ENCODE measurements at regions not wholly inside any gene's neighbourhood (a gene's known extent, or its start where the extent isn't known, plus 50 kb on each side); places are given as distances from the start of the nearest gene placed in this dataset.
"Not testable (repeated sequence)": the region's sequence is repeated elsewhere in the genome, so short reads cannot be mapped to it uniquely, and the experiment has no call there.

DNA sequence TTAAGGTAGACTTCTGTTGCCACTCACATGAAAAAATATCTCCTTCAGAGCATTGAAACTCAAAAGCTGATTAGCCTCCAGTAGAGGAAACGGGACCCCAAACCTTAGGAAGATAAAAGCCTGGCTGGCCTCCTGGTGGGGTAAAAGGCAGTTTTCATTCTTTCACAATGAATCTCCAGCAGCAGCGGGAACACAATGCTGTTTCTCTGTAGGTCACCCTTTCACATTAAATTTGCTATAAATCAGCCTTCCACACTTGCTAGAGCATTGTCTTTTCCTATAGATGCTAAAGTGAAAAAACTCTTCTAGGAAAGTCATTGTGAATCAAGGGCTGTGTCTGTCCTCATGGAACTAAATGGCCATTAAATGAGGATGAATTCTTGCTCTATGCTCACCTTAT is 207.3 kb upstream of the MAGEB2 start:
- no peak for DNase-seq

DNA sequence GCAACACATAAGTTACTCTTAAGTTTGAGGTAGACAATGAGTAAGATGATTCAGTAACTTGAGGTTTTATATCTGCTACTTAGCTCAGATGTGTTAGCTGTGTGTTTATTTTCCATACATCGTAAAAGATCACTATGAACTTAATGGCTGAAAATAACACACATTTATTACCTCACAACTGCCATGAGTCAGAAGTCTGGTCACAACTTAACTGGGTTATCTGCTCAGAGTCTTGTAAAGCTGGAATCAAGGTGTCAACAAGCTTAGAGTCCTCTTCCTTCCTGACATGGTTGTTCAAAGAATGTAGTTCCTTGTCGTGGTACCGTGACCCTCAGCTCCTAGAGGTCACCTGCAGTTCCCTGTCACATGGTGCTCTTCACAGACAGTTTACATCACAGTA is 204.9 kb upstream of the MAGEB2 start:
- no peak for DNase-seq

DNA sequence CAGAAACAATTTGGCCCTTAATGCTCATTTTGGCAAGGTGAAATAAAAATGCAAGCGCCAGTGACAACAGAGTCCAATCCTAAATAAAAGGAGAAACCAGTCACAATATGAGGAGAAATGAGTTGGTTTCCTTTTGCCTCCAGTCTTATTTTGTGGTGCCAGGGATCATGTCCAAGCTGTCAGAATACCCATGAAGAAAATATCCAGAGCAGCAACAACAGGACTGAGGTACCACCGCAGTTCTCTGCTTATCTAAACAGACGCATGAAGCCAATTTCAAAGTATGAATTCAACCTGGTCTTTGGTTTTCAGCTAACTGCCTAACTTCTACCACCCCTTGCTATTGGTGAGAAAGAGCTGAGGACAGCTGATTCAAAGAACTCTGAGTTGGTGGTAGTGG is 199.9 kb upstream of the MAGEB2 start:
- no peak for DNase-seq

DNA sequence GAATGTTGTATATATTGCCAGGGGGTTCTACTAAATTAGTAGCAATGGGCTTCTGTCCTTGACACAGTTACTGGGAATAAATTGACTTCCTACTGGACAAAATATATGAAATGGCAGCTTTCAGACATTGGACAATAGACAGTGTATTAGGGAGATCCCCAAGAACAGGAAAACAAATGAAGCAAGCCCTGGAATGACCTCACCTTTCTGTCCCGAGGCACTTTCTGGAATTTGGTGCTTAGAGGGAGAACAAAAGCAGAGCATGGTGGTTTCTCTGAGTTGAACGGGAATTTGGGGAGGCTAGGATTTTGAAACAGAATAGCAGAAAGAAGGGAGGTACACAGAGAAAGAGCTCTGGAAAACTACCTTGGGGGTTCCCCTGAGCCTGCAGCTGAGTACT is 187.7 kb upstream of the MAGEB2 start:
- no peak for DNase-seq

DNA sequence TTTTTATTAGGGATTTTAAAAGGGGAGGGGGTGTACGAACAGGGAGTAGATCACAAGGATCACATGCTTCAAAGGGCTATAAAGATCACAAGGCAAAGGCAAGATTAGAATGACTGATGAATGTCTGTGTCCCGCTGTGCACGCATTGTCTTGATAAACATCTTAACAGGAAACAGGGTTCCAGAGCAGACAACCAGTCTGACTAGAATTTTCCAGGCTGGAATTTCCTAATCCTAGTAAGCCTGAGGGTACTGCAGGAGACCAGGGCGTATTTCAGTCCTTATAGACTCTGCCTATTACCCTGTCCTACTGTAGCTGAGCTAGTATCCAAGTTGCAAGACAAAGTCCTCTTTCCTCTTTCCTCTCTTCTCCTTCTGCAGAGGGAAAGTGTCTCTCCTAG is 179.0 kb upstream of the MAGEB2 start:
- DNase-seq, result not testable (repeated sequence)

DNA sequence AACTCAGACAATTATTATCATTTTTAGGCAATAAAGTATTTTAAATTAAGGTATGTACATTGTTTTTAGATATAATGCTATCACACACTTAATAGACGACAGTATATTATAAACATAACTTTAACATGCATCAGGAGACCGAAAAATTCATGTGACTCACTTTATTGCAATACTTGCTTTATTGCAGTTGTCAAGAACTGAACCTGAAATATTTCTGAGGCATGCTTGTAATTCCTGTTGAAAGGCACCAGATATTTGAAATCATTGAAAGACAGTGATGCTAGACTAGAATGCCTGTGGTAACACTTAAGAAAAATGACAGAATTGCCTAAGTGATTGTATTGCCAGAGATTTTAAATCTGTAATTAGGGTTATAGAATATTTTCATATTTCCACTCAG is 175.6 kb upstream of the MAGEB2 start:
- DNase-seq, result no peak

DNA sequence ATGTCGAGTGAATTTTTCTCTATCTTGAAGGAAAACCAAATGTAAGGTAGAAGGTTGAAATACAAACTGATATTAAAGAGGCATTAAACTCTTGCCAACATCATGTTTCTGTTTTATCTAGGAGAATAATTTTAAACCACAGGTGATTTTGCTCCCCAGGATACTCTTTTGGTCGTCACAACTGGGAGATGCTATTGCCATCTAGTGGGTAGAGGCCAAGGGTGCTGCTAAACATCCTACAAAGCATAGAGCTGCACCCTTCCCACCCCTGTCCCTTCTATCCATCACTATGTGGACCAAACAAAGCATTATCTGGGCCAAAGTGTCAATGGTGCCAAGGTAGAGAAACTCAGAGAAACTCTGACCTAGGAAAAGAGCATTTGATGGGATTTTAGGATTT is 154.6 kb upstream of the MAGEB2 start:
- DNase-seq, result no peak

DNA sequence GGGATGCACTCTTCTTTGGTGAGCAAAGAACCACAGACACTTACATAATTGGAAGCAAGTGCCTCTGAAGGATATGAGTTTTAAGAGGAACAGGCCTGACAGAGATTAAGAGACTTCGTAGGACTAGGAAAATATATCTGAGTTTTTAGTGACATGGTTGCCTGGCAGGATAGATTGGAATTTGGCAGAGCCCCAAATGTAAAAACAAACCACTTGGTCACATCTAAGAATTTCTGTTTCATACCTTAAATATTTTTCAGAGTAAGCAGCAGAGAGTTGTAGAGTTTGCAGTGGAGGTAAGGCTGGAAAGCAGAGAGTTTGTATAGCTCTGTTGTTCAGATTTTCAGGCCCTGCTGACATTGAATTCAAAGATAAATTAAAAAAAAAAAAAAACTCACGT is 150.1 kb upstream of the MAGEB2 start:
- DNase-seq, result no peak

DNA sequence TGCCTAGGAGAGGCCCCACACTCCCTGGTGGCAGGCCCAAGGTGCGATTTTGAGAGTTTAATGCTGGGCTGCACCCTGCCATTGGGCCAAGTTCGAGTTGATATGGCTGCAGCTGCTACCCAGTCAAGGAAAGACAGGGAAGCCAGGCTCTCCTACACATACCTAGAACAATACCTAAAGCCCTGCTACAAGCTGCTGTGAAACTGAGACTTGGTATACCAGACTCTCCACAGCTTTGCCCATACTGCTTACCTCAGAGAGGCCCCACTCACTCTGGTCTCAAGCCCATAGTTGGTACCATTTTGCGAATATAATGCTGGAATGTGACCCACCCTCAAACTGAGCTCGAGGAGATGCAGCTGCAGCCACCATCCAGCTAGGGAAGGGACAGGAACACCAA is 147.7 kb upstream of the MAGEB2 start:
- DNase-seq, result no peak

DNA sequence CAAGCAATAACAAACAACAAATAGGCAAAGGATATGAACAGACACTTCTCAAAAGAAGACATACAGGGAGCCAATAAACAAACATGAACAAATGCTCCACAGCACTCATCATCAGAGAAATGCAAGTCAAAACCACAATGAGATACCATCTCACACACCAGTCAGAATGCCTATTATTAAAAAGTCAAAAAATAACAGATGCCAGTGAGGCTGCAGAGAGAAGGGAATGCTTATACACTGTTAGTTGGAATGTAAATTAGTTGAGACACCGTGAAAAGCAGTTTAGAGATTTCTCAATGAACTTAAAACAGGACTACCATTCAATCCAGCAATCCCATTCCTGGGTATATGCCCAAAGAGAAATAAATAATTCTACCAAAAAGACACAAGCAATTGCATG is 129.8 kb upstream of the MAGEB2 start:
- DNase-seq, result no peak

DNA sequence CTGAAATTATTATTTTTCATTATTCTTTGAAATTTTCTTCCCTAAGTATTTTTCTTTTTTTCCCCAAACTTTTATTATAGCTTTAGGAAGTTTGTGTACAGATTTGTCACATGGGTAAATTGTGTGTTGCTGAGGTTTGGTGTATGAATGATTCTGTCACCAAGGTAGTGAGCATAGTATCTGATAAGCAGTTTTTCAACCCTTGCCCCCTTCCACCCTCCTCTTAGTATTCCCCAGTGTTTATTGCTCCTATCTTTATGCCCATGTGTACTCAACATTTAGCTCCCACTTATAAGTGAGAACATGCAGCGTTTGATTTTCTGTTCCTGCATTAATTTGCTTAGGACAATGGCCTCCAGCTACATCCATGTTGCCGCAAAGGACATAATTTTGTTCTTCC is 103.9 kb upstream of the MAGEB2 start:
- DNase-seq, result no peak

DNA sequence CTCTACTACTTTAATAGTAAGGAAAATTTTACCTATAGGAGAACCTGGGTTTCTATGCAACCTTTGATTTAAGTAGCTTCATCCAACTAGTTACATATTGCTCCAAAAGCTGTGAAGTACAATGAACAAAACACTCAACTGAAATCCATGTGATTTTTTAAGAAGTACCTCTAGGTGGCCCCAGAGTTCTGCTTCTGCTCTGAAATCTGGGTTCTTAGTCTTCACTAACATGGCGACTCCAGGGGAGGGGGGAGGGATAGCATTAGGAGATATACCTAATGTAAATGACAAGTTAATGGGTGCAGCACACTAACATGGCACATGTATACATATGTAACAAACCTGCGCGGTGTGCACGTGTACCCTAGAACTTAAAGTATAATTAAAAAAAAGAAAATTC is 73.4 kb upstream of the MAGEB2 start:
- peak; percentile 68 for DNase-seq

DNA sequence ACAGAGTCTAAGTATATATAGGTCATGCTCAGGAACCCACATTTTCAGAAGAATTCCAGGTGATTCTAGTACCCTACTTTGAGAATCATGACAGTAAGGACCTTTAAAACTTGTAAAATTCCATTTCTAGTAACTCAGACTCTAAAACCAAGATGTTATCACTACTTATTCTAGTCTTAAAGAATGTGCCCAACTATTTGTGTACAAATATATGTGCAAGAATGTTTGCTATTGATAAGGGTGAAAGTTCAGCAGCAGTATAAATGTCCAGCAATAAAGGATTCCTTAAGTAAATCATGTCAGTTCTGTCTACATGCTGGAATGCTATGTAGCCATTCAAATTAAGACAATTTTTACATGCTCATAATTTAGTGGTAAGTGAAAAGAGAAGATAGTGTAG is 71.1 kb upstream of the MAGEB2 start:
- DNase-seq, result no peak

DNA sequence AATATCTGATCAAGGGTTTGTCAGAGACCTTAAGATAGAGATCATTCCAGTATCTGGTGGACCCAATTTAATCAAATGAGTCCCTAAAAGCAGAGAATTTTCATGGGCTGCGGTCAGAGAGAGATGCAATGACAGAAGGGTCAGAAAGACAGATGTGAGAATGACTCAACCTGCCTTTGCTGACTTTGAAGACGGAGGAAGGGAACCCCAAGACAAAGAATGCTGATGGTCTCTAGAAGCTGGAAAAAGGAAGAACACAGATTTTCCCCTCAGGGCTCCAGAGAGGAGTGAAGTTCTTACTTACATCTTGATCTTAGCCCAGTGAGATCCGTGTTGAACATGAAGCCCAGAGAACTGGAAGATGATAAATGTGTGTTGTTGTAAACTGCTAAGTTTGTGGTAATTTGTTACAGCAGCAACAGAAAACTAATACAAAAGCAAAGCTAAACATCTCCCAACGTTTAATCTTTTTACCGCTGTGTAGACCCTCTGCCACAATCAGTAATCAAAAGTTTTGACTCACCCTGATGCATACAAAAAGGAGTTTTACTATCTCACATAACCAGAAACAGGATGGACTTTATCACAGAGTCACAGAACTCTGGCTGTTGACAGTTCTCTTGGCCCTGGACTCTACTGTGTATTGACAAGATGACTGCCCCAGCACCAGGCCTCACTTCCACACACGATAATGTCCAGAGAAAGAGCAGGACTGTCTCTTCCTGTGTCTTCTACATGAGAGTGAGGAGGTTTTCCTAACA is 70.2 kb upstream of the MAGEB2 start:
- DNase-seq, result peak; percentile 11

DNA sequence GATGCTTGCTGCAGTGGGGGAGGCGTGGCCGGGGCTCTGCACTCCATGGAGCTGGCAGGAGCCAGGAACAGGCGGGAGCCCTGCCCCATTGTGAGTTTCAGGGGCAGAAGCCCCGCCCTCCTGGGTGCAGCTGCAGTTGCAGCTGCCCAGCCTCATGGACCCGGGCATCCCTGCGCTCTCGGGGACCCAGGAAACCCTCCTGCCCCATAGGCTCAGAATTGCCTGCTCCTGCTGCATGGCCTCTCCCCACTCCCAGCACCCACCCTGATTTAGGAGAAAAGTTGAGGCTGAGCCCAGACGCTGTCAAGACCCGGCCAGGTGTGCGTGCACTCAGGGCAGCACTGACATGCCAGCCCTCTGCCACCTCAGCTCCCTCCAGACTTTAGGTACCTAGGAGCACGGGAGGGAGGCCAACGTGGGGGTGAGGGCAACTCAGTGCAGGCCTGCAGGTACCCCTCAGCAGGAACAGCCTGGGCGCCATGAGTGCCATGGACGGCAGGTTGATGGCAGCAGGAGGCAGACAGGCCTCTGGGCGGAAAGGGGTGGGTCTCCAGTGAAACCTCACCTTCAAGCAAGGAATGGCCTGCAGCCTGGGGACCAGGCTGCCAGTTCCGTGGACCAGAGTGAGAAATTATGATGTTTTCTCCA is 67.2 kb upstream of the MAGEB2 start:
- no peak for DNase-seq

DNA sequence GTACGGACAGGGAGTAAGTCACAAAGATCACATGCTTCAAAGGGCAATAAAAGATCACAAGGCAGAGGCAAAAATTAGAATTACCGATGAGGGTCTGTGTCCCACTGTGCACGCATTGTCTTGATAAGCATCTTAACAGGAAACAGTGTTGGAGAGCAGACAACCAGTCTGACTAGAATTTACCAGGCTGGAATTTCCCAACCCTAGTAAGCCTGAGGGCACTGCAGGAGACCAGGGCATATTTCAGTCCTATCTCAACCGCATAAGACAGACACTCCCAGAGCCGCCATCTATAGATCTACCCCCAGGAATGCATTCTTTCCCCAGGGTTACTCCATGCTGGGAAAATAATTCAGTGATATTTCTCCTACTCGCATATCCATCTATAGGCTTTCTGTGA is 66.2 kb upstream of the MAGEB2 start:
- DNase-seq, result not testable (repeated sequence)

DNA sequence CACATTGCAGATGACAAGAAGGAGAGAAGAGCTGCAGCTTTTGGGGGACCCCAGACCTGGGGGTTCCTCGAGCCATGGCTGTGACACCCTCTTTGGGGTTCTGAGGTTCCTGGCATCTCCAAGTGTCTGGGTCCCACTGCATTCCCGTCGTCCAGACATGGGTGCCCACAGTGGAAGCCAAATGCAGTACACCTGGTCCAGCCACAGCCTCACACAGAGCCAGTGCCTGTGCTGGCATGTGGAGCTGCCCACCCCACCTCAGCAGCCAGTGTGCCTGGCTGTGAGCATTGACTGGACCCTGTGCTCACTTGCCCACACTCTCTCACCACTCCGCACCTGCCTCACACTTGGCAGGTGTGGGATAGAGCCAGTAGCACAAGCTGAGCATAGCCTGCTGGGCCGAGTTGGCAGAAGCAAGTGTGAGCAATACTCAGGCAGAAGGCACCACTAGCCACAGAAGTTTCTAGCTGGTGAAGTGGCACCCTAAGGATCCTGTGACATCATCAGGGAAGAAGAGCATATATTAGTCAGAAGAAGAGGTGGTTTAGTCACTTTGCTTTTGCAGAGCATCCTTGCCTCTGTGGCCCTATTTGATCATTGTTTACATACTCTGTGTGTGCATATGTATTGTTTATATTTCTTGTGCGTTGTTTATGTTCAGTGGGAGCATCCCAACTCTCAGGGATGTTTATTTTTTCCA is 65.0 kb upstream of the MAGEB2 start:
- DNase-seq, result no peak

DNA sequence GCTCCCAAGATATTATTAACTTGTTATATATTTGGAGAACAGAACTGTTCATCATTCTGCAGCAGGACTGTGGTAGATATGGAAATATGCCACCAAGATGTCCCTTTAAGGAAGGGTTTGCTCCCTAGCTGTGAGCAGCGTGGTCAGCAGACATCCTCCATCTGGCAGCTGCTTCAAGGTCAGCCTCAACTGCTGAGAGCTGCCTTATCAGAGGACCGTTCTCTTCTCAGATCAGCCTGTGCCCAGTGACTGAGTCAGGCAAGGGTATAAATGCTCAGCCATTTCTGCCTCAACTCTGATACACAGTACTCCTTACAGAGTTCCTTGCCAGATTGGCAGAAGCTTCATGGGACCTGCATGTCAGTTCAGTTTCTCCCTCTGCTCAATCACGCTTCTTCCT is 63.4 kb upstream of the MAGEB2 start:
- DNase-seq, result peak; percentile 2

DNA sequence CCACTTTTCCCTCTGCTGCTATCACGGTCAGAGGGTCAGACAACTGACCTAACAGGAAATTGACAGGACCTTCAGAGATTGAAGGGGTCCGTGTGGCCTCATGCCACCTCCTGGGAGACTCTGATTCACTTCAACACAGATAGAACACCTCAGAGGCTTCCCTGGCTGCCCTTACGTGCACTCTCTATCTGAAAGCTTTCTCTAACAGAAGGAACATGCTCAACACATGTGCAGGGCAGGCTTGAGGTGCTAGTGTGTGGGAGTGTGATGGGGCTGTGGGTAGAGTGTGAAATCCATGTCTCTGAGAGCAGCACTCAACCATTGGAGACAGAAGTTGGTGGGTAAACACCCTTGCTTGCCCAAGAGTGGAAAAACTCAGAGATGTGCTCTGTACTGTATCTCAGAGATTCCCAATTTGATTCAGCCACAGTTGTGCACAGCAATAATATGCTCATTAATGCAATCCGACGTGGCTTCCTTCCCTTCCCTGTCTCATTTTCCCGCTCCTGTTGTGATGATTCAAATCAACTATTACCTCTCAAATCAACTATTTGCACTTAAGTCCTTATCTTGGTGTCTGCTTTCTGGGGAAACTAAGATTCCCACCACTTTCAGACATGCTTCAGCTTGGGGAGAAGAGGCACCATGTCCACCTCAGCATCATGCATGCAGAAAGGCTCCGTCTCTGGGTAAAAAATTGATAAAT is 62.0 kb upstream of the MAGEB2 start:
- DNase-seq, result no peak

DNA sequence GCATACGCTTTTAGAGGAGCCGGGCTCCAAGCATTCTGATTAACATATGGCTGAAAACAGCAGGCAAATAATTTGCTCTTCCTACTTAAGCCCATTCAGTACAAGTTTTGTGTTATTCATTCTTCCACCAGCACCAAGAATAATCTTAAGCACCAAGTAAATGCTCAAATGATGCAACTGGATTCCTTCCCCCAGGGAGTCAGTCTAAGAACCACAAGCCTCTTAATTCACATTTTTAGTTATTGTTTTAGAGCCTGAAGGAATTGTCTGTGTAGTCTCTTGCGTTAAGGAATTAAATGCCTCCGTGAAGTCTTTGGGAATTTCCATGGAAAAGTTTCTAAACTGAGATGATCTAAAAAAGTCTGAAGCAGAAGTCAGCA is 61.5 kb upstream of the MAGEB2 start:
- DNase-seq, result no peak

DNA sequence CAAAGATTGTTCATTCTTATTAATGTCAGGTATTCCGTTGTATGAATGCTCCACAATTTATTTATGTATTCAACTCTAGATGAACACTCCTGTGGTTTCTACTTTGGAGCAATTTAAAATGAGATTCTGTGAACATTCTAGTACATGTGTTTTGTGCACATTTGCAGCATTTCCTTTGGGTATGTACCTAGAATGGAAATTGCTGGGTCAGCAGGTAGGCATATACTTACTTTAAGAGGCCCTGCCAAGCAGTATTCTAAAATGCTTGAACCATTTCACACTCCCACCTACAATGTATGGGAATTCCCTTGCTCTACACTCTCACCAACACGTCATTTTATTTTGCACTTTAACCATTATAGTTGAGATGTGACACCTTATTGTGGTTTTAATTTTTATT is 59.4 kb upstream of the MAGEB2 start:
- DNase-seq, result no peak

DNA sequence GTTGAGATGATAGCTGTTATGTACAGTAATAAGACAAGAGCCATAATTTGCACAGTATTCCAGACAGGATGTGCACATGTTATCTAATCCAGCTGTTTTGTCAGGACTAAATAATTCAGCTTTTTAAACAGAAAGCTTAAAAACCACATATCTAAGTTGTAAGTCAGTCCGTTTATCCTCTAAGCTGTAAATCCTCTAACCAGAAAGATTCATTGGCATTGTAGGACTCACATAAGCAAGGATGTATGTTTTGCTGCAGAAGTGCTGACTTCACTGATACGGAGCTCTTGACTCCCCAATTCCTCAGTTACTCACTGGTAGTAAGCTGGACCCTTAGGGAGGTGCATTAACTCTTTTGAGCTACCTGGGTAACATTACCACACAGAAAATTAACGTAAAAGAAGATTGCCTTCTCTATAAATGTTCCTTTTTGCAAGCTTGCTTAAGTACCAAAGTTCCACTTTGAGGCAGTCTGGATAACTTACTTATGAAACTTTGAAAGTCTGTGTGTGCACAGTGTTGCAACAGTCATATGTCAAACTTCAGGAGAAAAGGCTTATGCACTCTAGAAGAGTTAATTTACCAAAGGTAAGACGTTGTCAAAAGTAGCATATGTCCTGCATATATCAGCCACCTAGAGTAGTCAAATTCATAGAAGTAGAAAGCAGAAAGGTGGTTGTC is 58.3 kb upstream of the MAGEB2 start:
- no peak for DNase-seq

DNA sequence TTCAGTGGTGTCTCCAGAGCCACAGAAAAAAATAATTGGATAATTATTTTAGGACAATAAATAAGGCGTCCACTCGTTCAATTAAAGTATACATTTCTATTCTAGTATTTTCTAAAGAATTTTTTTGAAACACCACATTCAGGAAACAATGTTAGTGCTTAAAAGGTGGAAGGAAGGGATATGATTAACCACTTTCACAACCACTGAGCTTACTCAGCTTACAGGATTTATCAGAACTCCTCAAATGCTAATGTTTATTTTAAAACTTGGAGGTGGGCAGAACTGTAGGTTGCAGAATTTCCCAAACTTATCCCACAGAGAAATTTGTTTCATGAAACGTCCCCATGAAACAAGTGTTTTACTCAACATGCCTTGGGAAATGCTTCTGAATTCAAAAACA is 54.3 kb upstream of the MAGEB2 start:
- DNase-seq, result no peak
